GM21528 (cell line): ENCODE measurements at regions not wholly inside any gene's neighbourhood (a gene's known extent, or its start where the extent isn't known, plus 50 kb on each side); places are given as distances from the start of the nearest gene placed in this dataset.

Experiments
- ATAC-seq: cut with Tn5 transposase; IDR thresholded peaks from one replicate; pipeline ENCODE4 v1.9.1; 2021; ENCODE audit warnings: mild to moderate bottlenecking, moderate library complexity; ENCODE audit not compliant: unreplicated experiment, low FRiP score

DNA sequence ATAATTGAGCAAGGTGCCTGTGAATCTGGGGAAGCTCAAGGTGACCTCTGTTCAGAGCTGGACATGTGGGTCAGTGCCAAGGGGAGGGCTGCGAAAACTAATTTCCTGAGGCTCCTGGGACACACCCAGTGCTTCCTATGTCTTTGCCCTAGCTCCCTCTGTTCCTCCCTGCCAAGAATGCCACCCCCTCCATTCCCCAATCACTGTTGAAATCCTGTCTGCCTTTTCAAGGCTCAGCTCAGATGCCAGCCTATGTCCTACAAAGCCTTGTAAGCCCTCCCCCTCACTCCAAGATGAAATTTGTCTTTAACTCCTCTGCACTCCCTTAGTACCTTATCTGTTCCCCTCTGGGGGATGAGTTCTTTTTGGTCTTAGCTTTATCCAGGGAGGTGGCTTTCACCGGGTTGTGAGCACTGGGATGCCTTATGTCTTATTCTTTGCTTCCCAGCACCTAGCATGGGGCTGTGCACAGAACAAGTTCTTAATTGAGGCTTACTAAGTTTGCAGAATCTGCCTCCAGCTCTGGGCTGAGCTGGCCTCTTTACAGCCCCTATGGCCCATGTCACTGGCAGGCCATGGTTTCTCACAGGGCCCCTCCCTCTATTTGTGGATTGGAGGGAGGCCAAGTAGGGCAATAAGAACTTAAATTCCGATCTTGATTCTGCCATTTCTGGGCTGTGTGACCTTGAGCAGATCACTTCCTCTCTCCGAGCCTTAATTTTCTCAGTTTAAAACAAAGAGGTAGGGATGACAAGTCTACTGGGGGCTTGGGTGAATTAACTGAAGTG, 51.5 kb upstream of the EPB41L1 start:
- ATAC-seq, result no peak

DNA sequence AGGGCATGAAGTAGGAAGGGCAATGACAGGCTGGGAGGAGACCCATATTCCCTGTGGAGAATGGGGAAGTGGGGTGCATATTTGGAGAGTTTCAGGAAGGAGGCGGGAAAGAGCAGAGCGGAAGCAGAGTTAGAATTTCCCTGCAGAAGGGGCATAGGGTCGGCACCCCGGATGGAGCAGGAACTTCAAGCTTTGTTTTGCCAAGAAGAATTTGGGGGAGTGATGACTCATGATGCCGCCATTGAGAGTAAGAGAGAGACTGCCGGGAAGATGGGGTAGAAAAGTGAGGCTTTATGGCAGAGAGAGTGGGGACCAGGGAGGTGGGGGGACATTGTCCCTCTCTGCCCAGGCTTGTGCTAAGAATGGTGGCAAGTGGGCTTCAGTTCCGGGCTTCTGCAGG, 50.3 kb upstream of the EPB41L1 start:
- ATAC-seq, result no peak
